ENCODE measurements at regions not wholly inside any gene's neighbourhood (a gene's known extent, or its start where the extent isn't known, plus 50 kb on each side); places are given as distances from the start of the nearest gene placed in this dataset.

- TF ChIP-seq CTCF (IDR thresholded peaks at IDR 0.05) (no peak), POLR2A (IDR thresholded peaks at IDR 0.05) (no peak), EP300 (IDR thresholded peaks at IDR 0.05) (no peak), POLR2AphosphoS5 (IDR thresholded peaks at IDR 0.05) (no peak)
Observed at GRCh38 chr20:61025536-61025935, 226.5 kb upstream of the CDH4 start.

All from stomach (tissue), 4 donors.